ENCODE measurements at regions not wholly inside any gene's neighbourhood (a gene's known extent, or its start where the extent isn't known, plus 50 kb on each side); places are given as distances from the start of the nearest gene placed in this dataset.
"Not testable (repeated sequence)": the region's sequence is repeated elsewhere in the genome, so short reads cannot be mapped to it uniquely, and the experiment has no call there.

- no peak for DNase-seq
Observed at GRCh38 chr5:84453405-84453804, 68.7 kb upstream of the EDIL3 start.

GRCh38 chr5:84450617-84451414 lies 66.1 kb upstream of the EDIL3 start:
- DNase-seq = no peak

- DNase-seq = no peak
Observed at GRCh38 chr5:84445049-84445685, 60.5 kb upstream of the EDIL3 start.

GRCh38 chr5:84438456-84438855 lies 53.8 kb upstream of the EDIL3 start:
- DNase-seq = no peak

- no peak for DNase-seq
Observed at GRCh38 chr5:84437673-84438315, 53.1 kb upstream of the EDIL3 start.

- DNase-seq = no peak
Observed at GRCh38 chr5:84436866-84437265, 52.2 kb upstream of the EDIL3 start.

- not testable (repeated sequence) for DNase-seq
Observed at GRCh38 chr5:84435861-84436346, 51.2 kb upstream of the EDIL3 start.
